K562 (cell line): ENCODE measurements at regions not wholly inside any gene's neighbourhood (a gene's known extent, or its start where the extent isn't known, plus 50 kb on each side); places are given as distances from the start of the nearest gene placed in this dataset.

Source experiments
- ATAC-seq: fragments of 200-7000 bp; cut with Tn5 transposase; 3 replicates; pipeline ENCODE4 v1.9.1; 2020; ENCODE audit warnings: moderate library complexity
- BruUV-seq: library from RNA; stranded (reverse); fragments of 400-500 nt; replicated peaks from 2 replicates; lab custom pipeline; 2021; lab: Mats Ljungman, UMichigan
- CTCF ChIA-PET: fragments of 300-600 bp; formaldehyde crosslinking; extraction: SDS; loops from one replicate; lab custom pipeline; 2021; ENCODE audit warnings: low intra/inter-chr PET ratio; lab: Yijun Ruan, JAX
- POLR2A ChIA-PET: fragments of 300-600, 350-650 bp; sonication (Branson Sonifier 250); formaldehyde crosslinking; extraction: SDS; loops from one replicate; lab custom pipeline; 2021; ENCODE audit warnings: antibody characterized with exemption, inconsistent platforms; lab: Yijun Ruan, JAX
- DNase-seq, 4 experiments: peaks; one replicate each; pipeline versions ENCODE4 v3.0.0 to v3.0.0-alpha.2; 2011 to 2018; ENCODE audit warnings: low spot score in 3 of 4, mixed read lengths in 3 of 4; ENCODE audit errors: extremely low read depth in 1 of 4
- FAIRE-seq: peaks from 2 replicates; lab custom pipeline; 2011; peaks lifted over from hg19 to GRCh38; lab: Jason Lieb, UNC
- H2AFZ ChIP-seq: 2 replicates; pipeline ENCODE4 v1.6.0; 2011; ENCODE audit warnings: low read depth, low read length, control low read depth, inconsistent platforms
- H3K27ac ChIP-seq: fragments of 200-600 bp; 3 replicates; pipeline ENCODE4 v1.8.0; 2011; ENCODE audit warnings: low read depth, mild to moderate bottlenecking, control low read depth, inconsistent platforms, low read length, moderate library complexity, mixed read lengths; ENCODE audit errors: extremely low read depth
- H3K27me3 ChIP-seq, 2 experiments: fragments of 300-600 bp in 1 of 2; 2 replicates in 1 of 2; 3 replicates in 1 of 2; pipeline versions ENCODE4 v1.6.0 to v1.8.0; 2011; ENCODE audit warnings: inconsistent platforms in 2 of 2, low read length in 2 of 2, mild to moderate bottlenecking in 1 of 2, mixed read lengths in 1 of 2, moderate library complexity in 1 of 2; ENCODE audit not compliant: control insufficient read depth in 2 of 2, insufficient read depth in 2 of 2
- H3K36me3 ChIP-seq: fragments of 300-600 bp; 3 replicates; pipeline ENCODE4 v1.8.0; 2011; ENCODE audit warnings: mild to moderate bottlenecking, low read length, inconsistent platforms; ENCODE audit not compliant: control insufficient read depth, insufficient read depth
- H3K4me1 ChIP-seq, 2 experiments: fragments of 200-600 bp in 1 of 2; replicated peaks in 1 of 2; 2 replicates in 1 of 2; 3 replicates in 1 of 2; pipeline versions ENCODE4 v1.5.1 to v1.8.0; 2011; ENCODE audit warnings: inconsistent platforms in 2 of 2, low read length in 2 of 2, mild to moderate bottlenecking in 1 of 2, mixed read lengths in 1 of 2, moderate library complexity in 1 of 2; ENCODE audit not compliant: control insufficient read depth in 2 of 2, insufficient read depth in 2 of 2
- H3K4me2 ChIP-seq: 2 replicates; pipeline ENCODE4 v1.6.1; 2011; ENCODE audit warnings: low read length, control low read depth, inconsistent platforms, mixed read lengths; ENCODE audit not compliant: insufficient read depth
- H3K4me3 ChIP-seq: fragments of 200-600 bp; sonication (generic), shearing (Covaris generic); 2 replicates; pipeline ENCODE4 v1.5.1; 2016; ENCODE audit warnings: control low read depth, inconsistent platforms
- H3K79me2 ChIP-seq: fragments of 200-600 bp; 3 replicates; pipeline ENCODE4 v1.8.0; 2011; ENCODE audit warnings: low read length, inconsistent platforms; ENCODE audit not compliant: control insufficient read depth, insufficient read depth
- H3K9ac ChIP-seq, 2 experiments: 2 replicates each; pipeline versions ENCODE4 v1.6.0 to v1.6.1; 2011; ENCODE audit warnings: low read depth in 2 of 2, low read length in 2 of 2, control low read depth in 1 of 2, inconsistent platforms in 1 of 2, mild to moderate bottlenecking in 1 of 2, mixed read lengths in 1 of 2; ENCODE audit not compliant: insufficient read depth in 1 of 2
- H3K9me1 ChIP-seq: one replicate; pipeline ENCODE4 v1.6.0; 2011; ENCODE audit warnings: inconsistent platforms, mild to moderate bottlenecking, low read length, moderate library complexity; ENCODE audit not compliant: control insufficient read depth, insufficient read depth
- H3K9me3 ChIP-seq: replicated peaks from 2 replicates; pipeline ENCODE4 v1.5.1; 2011; ENCODE audit warnings: low read depth, low read length, inconsistent platforms; ENCODE audit not compliant: control insufficient read depth, insufficient read depth
- H4K20me1 ChIP-seq: replicated peaks from 2 replicates; pipeline ENCODE4 v1.6.1; 2011; ENCODE audit warnings: low read length, inconsistent platforms, mixed read lengths; ENCODE audit not compliant: control insufficient read depth, insufficient read depth
- BRF2 ChIP-seq: IDR thresholded peaks from 3 replicates; pipeline ENCODE4 v1.6.1; 2011; ENCODE audit warnings: borderline replicate concordance, mild to moderate bottlenecking; ENCODE audit not compliant: insufficient read length, insufficient read depth
- CBFA2T3 ChIP-seq: fragments of 450-650 bp; IDR thresholded peaks from 2 replicates; pipeline ENCODE4 v1.6.1; 2017
- CHD2 ChIP-seq: IDR thresholded peaks from 2 replicates; pipeline ENCODE4 v1.6.1; 2011; ENCODE audit warnings: low read depth, low read length
- DDX20 ChIP-seq: fragments of 450-650 bp; IDR thresholded peaks from 2 replicates; pipeline ENCODE4 v1.6.1; 2016; ENCODE audit warnings: missing genetic modification characterization, low read depth, mild to moderate bottlenecking, missing compliant biosample characterization, moderate library complexity
- DNMT1 ChIP-seq: fragments of 450-650 bp; IDR thresholded peaks from 2 replicates; pipeline ENCODE4 v1.6.1; 2016; ENCODE audit warnings: antibody characterized with exemption, mild to moderate bottlenecking
- ELF2 ChIP-seq: fragments of 250-450 bp; sonication (Bioruptor Pico); IDR thresholded peaks from 2 replicates; pipeline ENCODE4 v1.5.0; 2021; ENCODE audit warnings: mild to moderate bottlenecking
- PTBP1 ChIP-seq: fragments of 200-400 bp; formaldehyde crosslinking; IDR thresholded peaks from 2 replicates; pipeline ENCODE4 v1.6.1; 2017; ENCODE audit warnings: low read depth, low read length
- TRIM24 ChIP-seq, 2 experiments: fragments of 450-650 bp; IDR thresholded peaks; 2 replicates each; pipeline ENCODE4 v1.6.1; 2016
- U2AF1 ChIP-seq: fragments of 200-400 bp; formaldehyde crosslinking; optimal IDR thresholded peaks from 2 replicates; pipeline ENCODE3; 2017; ENCODE audit warnings: mild to moderate bottlenecking, low read depth, low read length, moderate library complexity
- ZBTB17 ChIP-seq: fragments of 450-650 bp; formaldehyde crosslinking; IDR thresholded peaks from 2 replicates; pipeline ENCODE4 v1.4.0; 2020; ENCODE audit warnings: mild to moderate bottlenecking
- ZKSCAN3 ChIP-seq: fragments of 250-450 bp; sonication (Bioruptor Pico); IDR thresholded peaks from 2 replicates; pipeline ENCODE4 v1.4.0; 2020
- ZNF507 ChIP-seq: conservative IDR thresholded peaks from 2 replicates; pipeline ENCODE4 v1.6.1; 2017; ENCODE audit warnings: missing genetic modification characterization, missing compliant biosample characterization
- WGBS: fragments of 100-300 bp; shearing (Covaris generic); methylation state at CpG from one replicate; pipeline ENCODE4 v1.1.6; 2016; ENCODE audit warnings: low coverage, mixed read lengths; ENCODE audit not compliant: insufficient coverage; ENCODE audit errors: missing lambda C conversion rate; 5-methylcytosine and 5-hydroxymethylcytosine counted together
- in situ Hi-C: fragments of 300-500 bp; cut with MboI; formaldehyde crosslinking; loops from 4 replicates; pipeline ENCODE4 v1.15.0; 2018; ENCODE audit warnings: inconsistent platforms, mixed read lengths
- intact Hi-C: fragments of 100-400 bp; cut with micrococcal nuclease; formaldehyde crosslinking; loops from 2 replicates; pipeline ENCODE4 v1.14.2; 2022
- TF ChIP-seq, protein P1 (sequence below), 2 experiments: fragments of 450-650 bp; IDR thresholded peaks; 2 replicates each; pipeline ENCODE4 v1.6.1; 2016; ENCODE audit warnings: mild to moderate bottlenecking in 2 of 2, borderline replicate concordance in 1 of 2, low read depth in 1 of 2, moderate library complexity in 1 of 2

DNA sequence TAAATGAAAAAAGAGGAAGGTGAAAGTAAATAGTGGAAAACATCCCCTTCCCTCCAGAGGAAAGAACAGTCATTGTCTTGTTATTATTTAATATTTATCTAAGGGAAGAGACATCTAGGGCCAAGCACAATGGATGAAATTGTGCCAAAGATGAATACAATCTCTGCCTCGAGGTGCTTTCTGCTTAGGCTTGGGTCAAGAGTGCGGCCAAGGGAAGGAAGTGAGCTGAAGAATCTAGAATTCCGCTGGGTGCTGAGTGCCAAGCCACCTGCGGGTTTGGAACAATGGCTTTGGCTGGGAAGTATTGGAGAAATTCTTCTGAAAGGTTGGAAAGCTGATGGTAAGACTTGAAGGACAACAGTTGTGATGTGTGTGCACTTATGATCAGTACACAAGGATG is 531.3 kb upstream of the FZD8 start:
- FAIRE-seq (no peak), ATAC-seq (no peak), DNase-seq (no peak)
- Histone ChIP-seq H3K79me2 (no peaks in the 10 kb centered on the region), H4K20me1 (no peaks in the 10 kb centered on the region), H3K9me1 (no peaks in the 10 kb centered on the region), H3K4me3 (no peak overlapping the region), H3K27me3 (no peaks in the 10 kb centered on the region), H3K36me3 (no peaks in the 10 kb centered on the region), H3K4me2 (no peak overlapping the region), H3K9me3 (no peaks in the 10 kb centered on the region), H2AFZ (no peak overlapping the region), H3K4me1 (no peaks in the 10 kb centered on the region), H3K27ac (no peak overlapping the region), H3K9ac (no peak overlapping the region)
- in situ Hi-C loops (no loop called here), intact Hi-C loops (no loop called here)
- 3% methylated on average over 4 of the region's 4 CpGs for WGBS
- CTCF ChIA-PET = no interaction called here
- POLR2A ChIA-PET = no interaction called here
- BruUV-seq = no TSS peak
- TF ChIP-seq DNMT1 (no peak), BRF2 (no peak), ZBTB17 (CRISPR knock-in tag) (no peak), DDX20 (tag) (no peak), CBFA2T3 (no peak), PTBP1 (no peak), U2AF1 (no peak), ZKSCAN3 (CRISPR knock-in tag) (no peak), ZNF507 (tag) (no peak), CHD2 (no peak), TRIM24 (IDR thresholded peaks at IDR 0.05) (no peak), ELF2 (CRISPR knock-in tag) (no peak)
- TF ChIP-seq, protein P1, sequence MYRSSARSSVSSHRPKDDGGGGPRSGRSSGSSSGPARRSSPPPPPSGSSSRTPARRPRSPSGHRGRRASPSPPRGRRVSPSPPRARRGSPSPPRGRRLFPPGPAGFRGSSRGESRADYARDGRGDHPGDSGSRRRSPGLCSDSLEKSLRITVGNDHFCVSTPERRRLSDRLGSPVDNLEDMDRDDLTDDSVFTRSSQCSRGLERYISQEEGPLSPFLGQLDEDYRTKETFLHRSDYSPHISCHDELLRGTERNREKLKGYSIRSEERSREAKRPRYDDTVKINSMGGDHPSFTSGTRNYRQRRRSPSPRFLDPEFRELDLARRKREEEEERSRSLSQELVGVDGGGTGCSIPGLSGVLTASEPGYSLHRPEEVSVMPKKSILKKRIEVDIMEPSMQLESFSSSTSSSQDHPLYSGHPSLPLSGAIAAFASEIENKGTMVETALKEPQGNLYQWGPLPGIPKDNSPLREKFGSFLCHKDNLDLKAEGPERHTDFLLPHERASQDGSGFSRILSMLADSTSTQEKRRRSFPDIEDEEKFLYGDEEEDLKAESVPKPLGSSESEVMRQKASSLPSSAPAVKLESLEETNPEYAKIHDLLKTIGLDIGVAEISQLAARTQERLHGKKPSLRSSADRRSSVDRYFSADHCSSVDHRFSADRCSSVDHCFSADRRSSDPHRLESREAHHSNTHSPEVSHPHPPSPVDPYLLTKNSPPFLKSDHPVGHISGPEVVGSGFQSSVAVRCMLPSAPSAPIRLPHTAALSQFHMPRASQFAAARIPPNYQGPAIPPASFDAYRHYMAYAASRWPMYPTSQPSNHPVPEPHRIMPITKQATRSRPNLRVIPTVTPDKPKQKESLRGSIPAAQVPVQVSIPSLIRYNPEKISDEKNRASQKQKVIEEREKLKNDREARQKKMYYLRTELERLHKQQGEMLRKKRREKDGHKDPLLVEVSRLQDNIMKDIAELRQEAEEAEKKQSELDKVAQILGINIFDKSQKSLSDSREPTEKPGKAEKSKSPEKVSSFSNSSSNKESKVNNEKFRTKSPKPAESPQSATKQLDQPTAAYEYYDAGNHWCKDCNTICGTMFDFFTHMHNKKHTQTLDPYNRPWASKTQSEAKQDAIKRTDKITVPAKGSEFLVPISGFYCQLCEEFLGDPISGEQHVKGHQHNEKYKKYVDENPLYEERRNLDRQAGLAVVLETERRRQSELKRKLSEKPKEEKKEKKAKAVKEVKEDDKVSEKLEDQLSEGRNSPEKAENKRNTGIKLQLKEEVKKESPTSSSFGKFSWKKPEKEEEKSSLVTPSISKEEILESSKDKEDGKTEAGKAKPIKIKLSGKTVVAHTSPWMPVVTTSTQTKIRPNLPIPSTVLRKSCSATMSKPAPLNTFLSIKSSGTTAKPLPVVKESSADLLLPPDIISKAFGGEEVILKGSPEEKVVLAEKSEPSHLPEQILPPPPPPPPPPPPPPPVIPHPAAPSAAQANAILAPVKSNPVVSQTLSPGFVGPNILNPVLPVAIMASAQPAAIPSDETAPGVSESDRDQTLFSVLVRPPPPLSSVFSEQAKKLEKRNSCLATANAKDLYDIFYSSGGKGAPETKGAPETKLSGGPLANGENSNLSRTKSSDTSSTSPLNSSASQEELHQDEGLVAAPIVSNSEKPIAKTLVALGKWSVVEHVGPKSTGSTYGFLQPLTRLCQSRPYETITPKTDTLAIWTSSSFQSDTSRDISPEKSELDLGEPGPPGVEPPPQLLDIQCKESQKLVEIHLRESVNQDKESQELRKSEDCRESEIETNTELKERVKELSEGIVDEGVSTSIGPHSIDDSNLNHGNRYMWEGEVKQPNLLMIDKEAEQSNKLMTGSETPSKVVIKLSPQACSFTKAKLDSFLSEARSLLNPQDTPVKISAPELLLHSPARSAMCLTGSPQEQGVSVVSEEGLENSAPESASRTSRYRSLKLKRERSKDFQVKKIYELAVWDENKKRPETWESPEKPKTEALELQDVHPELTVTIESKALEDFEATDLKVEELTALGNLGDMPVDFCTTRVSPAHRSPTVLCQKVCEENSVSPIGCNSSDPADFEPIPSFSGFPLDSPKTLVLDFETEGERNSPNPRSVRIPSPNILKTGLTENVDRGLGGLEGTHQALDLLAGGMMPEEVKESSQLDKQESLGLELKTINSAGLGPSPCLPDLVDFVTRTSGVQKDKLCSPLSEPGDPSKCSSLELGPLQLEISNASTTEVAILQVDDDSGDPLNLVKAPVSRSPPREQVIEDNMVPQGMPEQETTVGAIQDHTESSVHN (IDR thresholded peaks at IDR 0.05; ENCODE audit: borderline replicate concordance in 1 of 2, low read depth in 1 of 2) = no peak
